ENCODE measurements at regions not wholly inside any gene's neighbourhood (a gene's known extent, or its start where the extent isn't known, plus 50 kb on each side); places are given as distances from the start of the nearest gene placed in this dataset.

DNA sequence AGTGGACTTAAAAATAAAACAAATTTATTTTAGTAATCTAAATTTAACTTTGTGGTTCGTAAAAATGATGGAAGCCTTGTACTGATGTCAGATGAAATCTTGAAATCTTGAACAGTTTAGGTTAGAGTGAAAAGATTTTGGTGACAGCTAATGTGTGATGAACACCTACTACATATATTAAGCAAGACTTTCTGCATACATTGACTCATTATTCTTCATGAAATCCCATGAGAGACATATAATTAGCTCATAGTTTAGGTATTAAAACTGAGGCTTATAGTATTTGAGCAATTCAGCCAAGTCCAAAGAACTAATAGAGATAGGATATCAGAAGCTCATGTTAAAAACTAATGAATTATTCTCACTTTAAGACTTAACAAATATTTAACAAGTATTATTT is 66.9 kb upstream of the PCDH7 start:
- no peaks in the 10 kb centered on the region for H3F3A ChIP-seq (ENCODE audit: insufficient read depth, low read length, poor library complexity, severe bottlenecking)
- H3K9me2 ChIP-seq (ENCODE audit: insufficient read depth, low read length), result no peaks in the 10 kb centered on the region
- H2AFZ ChIP-seq (ENCODE audit: low read depth, low read length), result no peak overlapping the region
- H3K79me2 ChIP-seq (replicated peaks; ENCODE audit: insufficient read depth, low read length), result no peaks in the 10 kb centered on the region
- H3K27ac ChIP-seq (ENCODE audit: low read length), result no peak overlapping the region
- no peaks in the 10 kb centered on the region for H3K36me3 ChIP-seq (ENCODE audit: insufficient read depth, low read length)
- H3K4me3 ChIP-seq (ENCODE audit: low read length), result no peak overlapping the region
- TF ChIP-seq, protein P1, sequence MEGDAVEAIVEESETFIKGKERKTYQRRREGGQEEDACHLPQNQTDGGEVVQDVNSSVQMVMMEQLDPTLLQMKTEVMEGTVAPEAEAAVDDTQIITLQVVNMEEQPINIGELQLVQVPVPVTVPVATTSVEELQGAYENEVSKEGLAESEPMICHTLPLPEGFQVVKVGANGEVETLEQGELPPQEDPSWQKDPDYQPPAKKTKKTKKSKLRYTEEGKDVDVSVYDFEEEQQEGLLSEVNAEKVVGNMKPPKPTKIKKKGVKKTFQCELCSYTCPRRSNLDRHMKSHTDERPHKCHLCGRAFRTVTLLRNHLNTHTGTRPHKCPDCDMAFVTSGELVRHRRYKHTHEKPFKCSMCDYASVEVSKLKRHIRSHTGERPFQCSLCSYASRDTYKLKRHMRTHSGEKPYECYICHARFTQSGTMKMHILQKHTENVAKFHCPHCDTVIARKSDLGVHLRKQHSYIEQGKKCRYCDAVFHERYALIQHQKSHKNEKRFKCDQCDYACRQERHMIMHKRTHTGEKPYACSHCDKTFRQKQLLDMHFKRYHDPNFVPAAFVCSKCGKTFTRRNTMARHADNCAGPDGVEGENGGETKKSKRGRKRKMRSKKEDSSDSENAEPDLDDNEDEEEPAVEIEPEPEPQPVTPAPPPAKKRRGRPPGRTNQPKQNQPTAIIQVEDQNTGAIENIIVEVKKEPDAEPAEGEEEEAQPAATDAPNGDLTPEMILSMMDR (IDR thresholded peaks at IDR 0.05; ENCODE audit: poor library complexity, severe bottlenecking), result no peak
- TF ChIP-seq SMC3 (conservative IDR thresholded peaks at IDR 0.05; ENCODE audit: poor library complexity) (no peak), TAF1 (IDR thresholded peaks at IDR 0.05; ENCODE audit: low read depth) (no peak), POLR2AphosphoS5 (IDR thresholded peaks at IDR 0.05) (no peak), EZH2 (IDR thresholded peaks at IDR 0.05; ENCODE audit: borderline replicate concordance, insufficient read depth, low read length, poor library complexity, severe bottlenecking) (no peak), MXI1 (conservative IDR thresholded peaks at IDR 0.05; ENCODE audit: poor library complexity, severe bottlenecking) (no peak), EP300 (conservative IDR thresholded peaks at IDR 0.05; ENCODE audit: poor library complexity, severe bottlenecking) (no peak)
- TF ChIP-seq, protein P2, sequence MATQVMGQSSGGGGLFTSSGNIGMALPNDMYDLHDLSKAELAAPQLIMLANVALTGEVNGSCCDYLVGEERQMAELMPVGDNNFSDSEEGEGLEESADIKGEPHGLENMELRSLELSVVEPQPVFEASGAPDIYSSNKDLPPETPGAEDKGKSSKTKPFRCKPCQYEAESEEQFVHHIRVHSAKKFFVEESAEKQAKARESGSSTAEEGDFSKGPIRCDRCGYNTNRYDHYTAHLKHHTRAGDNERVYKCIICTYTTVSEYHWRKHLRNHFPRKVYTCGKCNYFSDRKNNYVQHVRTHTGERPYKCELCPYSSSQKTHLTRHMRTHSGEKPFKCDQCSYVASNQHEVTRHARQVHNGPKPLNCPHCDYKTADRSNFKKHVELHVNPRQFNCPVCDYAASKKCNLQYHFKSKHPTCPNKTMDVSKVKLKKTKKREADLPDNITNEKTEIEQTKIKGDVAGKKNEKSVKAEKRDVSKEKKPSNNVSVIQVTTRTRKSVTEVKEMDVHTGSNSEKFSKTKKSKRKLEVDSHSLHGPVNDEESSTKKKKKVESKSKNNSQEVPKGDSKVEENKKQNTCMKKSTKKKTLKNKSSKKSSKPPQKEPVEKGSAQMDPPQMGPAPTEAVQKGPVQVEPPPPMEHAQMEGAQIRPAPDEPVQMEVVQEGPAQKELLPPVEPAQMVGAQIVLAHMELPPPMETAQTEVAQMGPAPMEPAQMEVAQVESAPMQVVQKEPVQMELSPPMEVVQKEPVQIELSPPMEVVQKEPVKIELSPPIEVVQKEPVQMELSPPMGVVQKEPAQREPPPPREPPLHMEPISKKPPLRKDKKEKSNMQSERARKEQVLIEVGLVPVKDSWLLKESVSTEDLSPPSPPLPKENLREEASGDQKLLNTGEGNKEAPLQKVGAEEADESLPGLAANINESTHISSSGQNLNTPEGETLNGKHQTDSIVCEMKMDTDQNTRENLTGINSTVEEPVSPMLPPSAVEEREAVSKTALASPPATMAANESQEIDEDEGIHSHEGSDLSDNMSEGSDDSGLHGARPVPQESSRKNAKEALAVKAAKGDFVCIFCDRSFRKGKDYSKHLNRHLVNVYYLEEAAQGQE (IDR thresholded peaks at IDR 0.05; ENCODE audit: borderline replicate concordance), result no peak
- H3K9me3 ChIP-seq (ENCODE audit: low read length), result no peaks in the 10 kb centered on the region
- H3K4me2 ChIP-seq (ENCODE audit: low read length), result no peak overlapping the region
- H3K9ac ChIP-seq (ENCODE audit: low read length), result no peak overlapping the region
- no peaks in the 10 kb centered on the region for H4K20me1 ChIP-seq (ENCODE audit: insufficient read depth)
- H3K27me3 ChIP-seq (ENCODE audit: insufficient read depth, low read depth, low read length), result no peaks in the 10 kb centered on the region

DNA sequence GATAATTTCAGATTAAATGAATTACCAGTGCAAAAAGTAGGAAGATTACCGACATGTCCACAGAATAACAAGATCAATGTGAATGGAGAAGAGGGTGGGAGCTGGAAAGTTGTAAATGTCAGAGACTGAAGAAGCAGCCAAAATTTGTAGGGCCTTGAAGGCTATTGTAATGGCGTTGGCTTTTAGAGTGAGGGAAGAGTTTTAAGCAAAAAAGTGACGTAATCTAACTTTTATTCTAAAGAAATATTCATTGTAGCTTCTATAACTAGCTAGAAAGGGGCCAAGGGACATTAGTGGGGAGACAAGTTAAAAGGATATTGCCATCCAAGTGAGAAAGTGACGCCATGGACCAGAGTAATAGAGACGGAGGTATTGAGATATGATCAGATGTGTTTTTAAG is 63.3 kb upstream of the PCDH7 start:
- Histone ChIP-seq H2AFZ (ENCODE audit: low read depth, low read length) (no peak overlapping the region), H3K27me3 (ENCODE audit: insufficient read depth, low read depth, low read length) (no peaks in the 10 kb centered on the region), H4K20me1 (ENCODE audit: insufficient read depth) (no peaks in the 10 kb centered on the region), H3K9me3 (ENCODE audit: low read length) (no peaks in the 10 kb centered on the region), H3F3A (ENCODE audit: insufficient read depth, low read length, poor library complexity, severe bottlenecking) (no peaks in the 10 kb centered on the region), H3K27ac (ENCODE audit: low read length) (no peak overlapping the region), H3K9ac (ENCODE audit: low read length) (no peak overlapping the region), H3K79me2 (replicated peaks; ENCODE audit: insufficient read depth, low read length) (no peaks in the 10 kb centered on the region), H3K4me2 (ENCODE audit: low read length) (no peak overlapping the region), H3K9me2 (ENCODE audit: insufficient read depth, low read length) (no peaks in the 10 kb centered on the region), H3K36me3 (ENCODE audit: insufficient read depth, low read length) (no peaks in the 10 kb centered on the region), H3K4me3 (ENCODE audit: low read length) (no peak overlapping the region)
- no peak for TF ChIP-seq TAF1 (IDR thresholded peaks at IDR 0.05; ENCODE audit: low read depth)
- TF ChIP-seq, protein P1 (IDR thresholded peaks at IDR 0.05; ENCODE audit: poor library complexity, severe bottlenecking), result no peak
- TF ChIP-seq, protein P2 (IDR thresholded peaks at IDR 0.05; ENCODE audit: borderline replicate concordance), result no peak
- TF ChIP-seq MXI1 (conservative IDR thresholded peaks at IDR 0.05; ENCODE audit: poor library complexity, severe bottlenecking), result no peak
- TF ChIP-seq EZH2 (IDR thresholded peaks at IDR 0.05; ENCODE audit: borderline replicate concordance, insufficient read depth, low read length, poor library complexity, severe bottlenecking), result no peak
- TF ChIP-seq EP300 (conservative IDR thresholded peaks at IDR 0.05; ENCODE audit: poor library complexity, severe bottlenecking), result no peak
- TF ChIP-seq POLR2AphosphoS5 (IDR thresholded peaks at IDR 0.05), result no peak
- TF ChIP-seq RAD21 (conservative IDR thresholded peaks at IDR 0.05), result no peak
- no peak for TF ChIP-seq SMC3 (conservative IDR thresholded peaks at IDR 0.05; ENCODE audit: poor library complexity)

All from neural cell (in vitro differentiated cells).